ENCODE measurements at regions not wholly inside any gene's neighbourhood (a gene's known extent, or its start where the extent isn't known, plus 50 kb on each side); places are given as distances from the start of the nearest gene placed in this dataset.
"Not testable (repeated sequence)": the region's sequence is repeated elsewhere in the genome, so short reads cannot be mapped to it uniquely, and the experiment has no call there.

DNA sequence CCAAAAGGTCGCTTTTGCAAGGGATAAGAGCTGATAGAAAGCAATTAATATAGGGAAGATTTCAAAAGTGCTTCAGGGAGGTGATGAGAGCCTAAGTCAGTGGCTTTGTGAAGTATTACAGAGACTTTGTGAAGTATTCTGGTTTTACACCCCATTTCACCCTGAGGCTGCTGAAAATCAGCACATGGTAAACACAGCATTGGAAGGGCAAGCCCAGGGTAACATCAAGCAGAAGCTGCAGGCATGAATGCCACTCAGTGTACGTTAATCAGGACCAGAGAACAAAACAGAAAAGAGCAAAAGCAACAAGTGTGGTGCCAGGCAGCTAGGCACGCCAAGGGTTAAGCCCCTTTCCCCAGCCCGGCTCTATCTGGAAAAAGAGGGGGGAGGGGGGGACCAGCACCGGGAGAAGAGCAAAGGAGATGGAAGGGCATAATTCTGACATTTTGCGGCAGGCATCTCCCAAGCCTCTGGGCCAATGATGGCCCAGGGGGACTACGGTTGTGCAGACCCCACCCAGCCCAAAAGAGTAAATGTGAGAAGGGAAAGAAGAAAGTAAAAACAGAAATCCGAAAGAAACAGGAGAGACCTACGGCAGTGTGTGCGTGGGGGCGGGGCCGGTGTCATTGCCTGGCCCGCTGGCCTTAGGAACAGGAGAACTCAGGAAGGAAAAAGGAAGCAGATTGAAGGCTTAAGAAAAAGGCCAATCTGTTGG lies 58.9 kb downstream of the DHRS2 start:
- no peak for DNase-seq

DNA sequence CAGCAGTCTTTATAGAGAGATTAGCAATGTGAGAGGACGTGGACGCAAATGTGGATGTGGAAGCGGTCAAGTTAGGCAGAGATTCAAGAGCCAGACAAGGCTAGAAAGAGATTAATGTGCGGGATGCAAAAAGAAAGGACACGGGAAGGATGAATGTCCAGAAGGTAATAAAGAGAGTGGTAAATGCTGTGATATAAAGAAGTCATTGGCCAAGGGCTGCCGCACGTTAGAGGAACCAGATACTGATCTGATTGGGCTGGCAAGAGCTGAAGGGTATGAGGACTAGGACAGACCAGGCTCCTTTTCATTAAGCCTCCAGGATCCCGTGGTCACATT lies 59.5 kb downstream of the DHRS2 start:
- no peak for DNase-seq

DNA sequence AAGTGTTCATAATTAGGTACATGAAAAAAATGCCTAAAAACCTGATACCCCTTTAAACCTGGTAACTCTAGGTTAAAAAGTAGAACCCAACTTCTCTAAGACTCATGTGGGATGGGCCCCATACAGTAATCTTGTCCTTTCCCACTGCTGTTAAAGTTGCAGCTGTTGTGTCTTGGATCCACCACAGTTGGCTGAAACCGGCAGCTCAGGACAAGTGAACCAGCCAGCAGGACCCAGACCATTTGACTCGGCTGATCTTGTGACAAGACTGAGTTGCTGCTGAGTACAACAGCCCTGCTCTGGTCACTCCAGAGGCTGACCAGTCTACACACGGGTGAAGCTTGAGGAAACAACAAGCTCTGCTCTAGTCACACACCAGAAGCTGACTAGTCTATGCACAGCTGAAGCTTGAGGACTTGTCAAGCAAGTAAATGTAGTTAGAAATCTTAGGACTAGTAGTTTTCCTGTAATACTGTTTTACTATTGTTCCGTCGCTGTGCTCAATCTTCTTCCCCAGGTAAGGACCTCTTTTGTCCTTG lies 60.6 kb downstream of the DHRS2 start:
- DNase-seq, result no peak

DNA sequence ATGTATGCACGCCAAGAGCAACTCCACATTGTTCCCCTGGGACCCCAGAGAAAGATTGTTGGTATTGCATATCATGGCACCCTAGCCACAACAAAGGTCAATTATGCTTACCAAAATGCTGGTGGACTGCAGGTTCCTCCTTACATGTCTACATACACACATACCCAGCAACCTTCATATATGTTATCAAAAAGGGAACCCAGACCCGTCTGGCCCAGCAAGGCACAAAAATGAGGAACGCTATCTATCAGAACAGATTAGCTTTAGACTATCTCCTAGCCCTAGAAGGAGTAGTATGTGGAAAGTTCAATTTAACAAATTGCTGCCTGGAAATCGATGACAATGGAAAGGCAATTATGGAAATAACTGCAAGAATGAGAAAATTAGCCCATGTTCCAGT lies 61.5 kb downstream of the DHRS2 start:
- DNase-seq, result no peak

DNA sequence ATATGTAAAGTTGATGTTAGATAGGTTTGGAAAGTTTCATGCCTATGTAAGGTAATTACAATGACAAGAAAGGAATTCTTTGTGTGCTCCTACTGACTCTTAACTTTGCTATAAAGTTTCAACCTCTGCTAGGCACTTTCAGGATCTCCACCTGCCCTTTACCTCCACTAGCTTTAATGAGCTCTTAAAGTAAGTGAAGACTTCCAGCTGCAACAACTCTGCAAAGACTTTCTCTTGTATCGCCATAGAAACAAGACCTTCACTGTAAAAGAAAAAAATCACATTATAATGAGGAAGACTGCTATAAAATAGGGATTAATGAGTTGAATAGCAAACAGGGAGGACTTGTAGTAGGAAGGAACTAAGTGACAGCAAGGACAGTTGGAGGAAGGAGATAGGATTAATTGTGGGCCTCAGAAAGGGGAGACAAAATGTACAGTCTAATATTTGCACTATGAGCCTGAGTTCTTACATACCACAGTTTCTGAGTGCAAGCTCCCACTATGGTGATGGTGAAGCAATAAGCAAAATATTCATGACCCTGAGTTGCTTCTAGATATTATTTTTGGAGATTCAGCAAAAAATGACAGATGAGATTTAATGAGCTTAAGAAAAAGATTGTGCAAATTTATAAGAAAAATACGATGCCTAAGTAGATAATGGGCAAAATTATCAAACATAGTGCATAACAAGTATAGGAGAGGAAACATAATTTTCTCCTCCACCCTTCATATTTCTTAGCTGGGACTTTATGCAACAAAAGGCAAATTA lies 66.7 kb downstream of the DHRS2 start:
- DNase-seq, result no peak

DNA sequence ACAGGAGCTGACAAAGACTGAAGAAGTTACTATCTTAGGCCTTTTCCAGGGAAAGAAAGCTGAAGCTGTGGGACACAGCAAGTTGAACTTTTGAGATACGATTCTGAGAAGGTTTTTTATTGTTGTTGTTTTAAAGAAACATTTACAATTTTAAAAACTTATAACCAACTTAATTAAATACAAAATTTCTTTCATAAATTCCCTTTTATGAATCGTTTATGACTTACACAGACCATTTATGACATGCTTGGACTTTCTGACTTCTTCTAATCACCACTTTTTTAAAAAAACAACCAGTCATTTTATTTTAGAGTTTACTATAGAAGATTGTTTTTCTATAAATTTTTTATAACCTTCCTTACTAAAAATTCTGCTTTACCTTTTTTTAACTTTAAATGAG lies 68.7 kb downstream of the DHRS2 start:
- DNase-seq, result peak; percentile 7

DNA sequence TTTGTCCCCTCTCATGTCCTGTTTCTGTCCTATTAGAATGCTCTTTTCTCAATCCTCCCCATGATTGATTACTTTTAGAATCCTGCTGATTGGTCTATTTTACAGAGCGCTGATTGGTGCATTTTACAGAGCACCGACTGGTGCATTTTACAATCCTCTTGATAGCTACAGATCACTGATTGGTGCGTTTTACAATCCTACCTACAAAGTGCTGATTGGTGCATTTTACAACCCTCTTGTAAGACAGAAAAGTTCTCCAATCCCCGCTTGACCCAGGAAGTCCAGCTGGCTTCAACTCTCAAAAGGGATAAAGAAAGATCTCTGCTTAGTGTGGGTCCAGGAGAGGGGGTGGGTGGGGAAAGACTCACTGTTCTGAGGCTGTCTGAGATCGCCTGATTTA lies 71.3 kb downstream of the DHRS2 start:
- DNase-seq, result no peak

DNA sequence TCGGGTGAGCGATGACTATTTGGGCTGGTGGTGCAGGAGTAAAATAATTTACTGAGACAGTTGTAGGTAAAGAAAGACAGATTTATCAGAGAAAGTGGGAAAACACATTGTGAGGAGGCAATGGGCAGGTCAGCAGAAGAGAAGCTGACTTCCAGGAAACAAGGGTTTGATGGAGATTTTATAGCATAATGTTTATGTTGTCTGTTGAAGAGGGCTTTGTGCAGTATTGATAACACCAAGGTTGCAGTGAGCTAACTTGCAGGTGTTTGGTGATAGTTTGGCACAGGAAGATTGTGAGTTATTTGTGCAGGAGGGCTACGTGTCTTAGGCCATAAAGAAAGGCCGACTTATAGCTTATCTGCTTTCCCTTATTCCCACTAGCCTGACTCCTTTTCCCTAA lies 72.2 kb downstream of the DHRS2 start:
- DNase-seq, result no peak

DNA sequence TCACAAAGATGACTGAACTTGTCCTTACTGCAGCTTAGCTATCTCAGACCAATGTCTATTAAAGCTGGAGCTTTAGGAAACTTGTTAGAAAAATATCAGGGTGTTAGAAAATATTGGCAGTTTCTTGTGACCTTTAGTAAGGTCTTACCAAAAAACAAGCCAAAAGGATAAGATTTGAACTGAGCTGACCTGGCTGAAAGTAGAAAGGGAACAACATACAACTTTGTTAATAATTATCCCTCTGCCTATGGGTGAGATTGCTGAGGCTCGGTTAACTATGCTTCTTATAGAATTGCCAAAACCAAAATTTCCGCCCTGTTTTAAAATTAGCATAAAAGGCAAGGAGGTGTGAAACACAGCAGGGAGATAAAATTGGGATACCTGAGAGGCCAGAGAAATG lies 73.8 kb downstream of the DHRS2 start:
- no peak for DNase-seq

DNA sequence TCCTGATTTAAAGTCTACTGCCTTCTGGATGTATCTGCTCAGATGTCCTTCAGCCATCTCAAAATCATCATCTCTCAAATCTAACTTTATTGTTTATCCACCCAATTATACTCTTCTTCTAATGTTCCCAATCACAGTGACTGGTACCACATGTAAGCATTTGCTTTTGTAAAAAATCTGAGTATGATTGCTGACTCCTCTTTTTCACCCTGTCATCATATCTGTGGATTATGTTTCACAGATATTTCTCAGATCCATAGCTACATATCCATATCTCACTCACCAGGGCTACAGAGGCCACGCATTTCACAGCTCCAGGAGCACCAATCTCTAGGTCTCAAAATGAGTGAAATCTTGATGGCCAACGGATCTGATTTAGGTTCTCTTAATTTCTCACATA lies 76.1 kb downstream of the DHRS2 start:
- DNase-seq, result no peak

DNA sequence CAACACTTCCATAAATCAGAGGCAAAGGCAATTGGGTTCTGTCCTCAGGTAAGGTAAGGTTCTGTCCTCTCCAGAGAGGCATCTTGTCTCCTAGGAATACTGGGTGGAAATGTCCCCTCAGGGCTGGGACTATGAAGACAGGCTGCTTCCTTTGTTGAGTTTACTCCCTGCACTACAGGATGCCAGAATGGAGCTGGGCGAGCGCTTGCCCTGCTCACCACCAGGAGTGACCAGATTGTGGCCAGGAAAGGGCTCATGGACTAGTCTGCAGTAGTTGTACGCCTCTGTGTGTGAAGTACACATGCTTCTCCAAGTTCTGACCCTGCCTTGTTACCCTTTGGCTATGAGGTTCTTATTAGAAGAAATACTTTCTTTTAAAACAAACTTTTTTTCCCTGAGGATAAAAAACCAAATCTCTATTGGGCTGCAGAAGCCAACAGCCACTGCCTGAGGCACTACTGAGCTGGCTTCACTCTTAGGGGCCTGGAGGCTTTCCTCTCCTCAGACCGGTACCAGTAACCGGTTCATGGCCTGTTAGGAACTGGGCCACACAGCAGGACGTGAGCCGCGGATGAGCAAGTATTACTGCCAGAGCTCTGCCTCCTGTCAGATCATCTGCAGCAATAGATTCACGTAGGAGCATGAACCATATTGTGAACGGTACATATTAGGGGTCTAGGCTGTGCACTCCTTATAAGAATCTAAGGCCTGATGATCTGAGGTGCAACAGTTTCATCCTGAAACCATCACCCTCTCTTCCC lies 83.2 kb downstream of the DHRS2 start:
- DNase-seq, result no peak

DNA sequence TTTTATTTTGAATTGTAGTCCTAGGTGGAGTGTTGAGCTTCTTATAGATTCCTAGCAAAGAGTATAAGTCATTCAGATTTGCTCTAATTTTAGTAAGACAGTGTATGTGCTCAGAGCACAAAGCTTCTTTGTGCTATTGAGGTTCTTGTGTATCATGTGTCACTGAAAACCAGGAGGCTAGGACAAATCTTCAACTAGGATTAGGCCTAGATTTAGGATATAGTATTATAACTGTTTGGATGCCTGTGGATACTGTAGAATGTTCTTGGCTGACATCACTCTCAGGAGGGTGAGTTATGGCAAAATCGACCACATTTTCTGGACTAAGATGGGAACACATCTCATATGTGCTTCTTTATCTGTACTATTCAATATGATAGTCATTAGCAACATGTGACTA lies 86.5 kb downstream of the DHRS2 start:
- no peak for DNase-seq

DNA sequence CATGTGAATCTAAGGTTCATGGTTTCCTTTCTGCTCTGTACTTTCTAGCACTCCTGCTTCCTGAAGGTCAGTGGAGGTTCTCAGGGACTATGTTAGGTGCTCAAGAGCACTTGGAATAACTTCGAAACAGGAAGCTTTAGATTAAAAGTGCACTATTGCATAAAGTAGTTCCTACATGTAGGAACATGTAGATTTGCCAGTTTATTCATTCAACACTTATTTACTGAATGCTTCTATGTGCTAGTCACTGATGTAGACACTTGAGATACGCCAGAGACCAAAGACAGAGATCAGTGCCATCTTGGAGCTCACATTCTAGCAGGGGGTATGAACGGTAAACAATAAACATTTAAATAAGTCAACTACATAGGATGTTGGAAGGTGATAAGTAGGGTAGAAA lies 87.7 kb downstream of the DHRS2 start:
- DNase-seq, result no peak

DNA sequence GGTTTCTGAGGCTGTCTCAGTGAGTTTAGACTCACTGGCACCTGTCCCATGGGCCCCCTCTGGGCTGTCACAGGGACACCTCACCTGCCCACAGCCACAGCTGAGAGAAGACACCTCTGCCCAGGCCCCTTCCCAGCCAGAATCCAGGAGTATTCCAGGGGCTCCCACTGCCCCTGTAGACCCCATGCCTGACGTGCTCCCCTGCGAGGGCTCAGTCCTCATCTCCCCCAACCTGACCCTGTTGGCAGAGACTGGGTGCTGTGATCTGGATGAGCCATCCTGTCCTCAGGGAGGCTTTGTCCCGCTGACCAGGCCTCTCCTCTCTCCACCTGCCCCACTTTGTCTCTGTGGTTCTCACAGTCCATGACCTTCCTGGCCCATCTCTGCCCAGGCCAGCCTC lies 89.4 kb downstream of the DHRS2 start:
- DNase-seq, result no peak

DNA sequence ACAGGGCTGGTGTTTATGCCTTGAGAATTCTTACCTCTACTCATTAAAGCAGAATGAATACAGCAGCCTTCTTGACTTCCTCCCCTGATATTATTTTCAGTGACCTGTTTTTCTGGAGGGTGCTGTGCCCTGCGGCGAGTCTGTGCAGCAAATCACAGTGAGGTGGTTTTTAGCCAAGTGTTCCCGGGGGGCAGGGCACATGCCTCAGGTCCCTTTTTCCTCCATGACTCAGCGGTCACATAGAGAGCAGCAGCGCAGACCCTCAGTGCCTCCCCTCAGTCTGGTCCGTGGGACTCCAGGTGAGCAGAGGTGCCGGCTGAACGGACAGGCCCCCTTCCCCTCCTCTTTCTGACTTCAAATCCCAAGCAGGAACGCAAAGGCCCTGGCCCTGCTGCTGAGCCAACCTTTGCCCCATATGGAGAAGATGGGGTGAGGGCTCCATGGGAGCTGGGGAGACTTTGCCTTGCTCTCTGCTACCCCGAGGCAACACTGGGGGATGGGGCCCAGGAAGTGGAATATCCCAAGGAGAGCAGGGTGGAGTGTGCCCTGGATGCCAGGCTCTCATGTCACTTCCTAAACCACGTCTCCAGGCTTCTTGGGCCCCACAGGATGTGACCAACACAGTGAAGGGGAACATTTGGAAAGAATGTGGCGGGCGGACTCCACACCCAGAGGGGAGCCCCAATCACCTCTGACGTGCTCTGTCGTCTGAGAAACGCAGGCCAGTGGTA lies 90.0 kb downstream of the DHRS2 start:
- DNase-seq, result no peak

DNA sequence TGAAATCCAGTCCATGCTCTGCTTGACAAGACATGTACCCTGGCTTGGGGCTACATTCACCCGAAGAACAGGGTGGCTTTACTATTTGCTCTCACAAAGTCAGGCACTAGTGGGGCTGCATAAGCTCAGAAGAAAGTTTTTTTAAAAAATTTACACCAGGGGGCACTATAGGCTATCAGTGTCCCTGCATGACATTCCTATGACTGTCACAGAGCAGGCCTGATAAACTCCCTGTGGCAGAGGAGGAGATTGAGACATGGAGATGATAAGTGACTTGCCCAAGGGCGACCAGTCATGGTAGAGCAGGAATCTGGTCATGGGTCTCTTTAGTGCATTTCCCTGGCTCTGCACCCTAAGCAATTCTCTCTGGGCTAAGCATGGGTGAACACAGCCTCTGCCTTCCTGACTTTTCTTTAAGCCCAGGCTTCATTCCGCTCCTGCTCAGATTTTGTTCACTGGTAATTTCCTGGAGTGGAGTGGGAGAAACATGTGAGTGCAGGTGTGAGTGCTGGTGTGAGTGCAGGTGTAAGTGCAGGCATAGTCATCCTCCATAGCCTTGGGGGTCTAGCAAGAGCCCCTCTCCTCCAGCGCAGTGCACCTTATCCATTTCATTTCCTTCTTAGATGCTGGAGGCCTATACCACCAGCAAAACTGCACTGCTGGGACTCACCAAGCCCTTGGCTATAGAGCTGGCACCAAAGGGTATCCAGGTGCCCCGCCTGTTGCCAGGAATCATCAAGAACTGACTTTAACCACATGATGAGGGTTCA lies 91.6 kb downstream of the DHRS2 start:
- peak; percentile 10 for DNase-seq

DNA sequence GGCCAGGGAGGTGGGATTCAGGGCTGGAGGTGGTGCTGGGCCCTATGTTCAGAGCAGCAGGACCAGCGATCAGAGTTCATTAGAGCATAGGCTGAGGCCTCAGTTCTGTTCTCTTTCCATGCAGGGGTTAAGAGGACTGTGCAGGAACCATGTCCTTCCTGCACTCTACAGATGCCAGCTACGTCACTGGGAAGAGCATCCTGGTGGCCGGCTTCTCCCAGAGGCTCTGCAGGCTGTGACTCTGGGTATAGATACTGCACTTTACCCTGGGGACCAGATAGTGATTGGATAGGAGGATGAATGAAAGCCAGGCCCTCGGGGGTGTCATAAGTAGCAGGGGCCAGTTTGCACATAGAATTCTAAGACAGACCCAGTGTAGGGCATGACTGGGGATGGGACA lies 92.6 kb downstream of the DHRS2 start:
- no peak for DNase-seq

DNA sequence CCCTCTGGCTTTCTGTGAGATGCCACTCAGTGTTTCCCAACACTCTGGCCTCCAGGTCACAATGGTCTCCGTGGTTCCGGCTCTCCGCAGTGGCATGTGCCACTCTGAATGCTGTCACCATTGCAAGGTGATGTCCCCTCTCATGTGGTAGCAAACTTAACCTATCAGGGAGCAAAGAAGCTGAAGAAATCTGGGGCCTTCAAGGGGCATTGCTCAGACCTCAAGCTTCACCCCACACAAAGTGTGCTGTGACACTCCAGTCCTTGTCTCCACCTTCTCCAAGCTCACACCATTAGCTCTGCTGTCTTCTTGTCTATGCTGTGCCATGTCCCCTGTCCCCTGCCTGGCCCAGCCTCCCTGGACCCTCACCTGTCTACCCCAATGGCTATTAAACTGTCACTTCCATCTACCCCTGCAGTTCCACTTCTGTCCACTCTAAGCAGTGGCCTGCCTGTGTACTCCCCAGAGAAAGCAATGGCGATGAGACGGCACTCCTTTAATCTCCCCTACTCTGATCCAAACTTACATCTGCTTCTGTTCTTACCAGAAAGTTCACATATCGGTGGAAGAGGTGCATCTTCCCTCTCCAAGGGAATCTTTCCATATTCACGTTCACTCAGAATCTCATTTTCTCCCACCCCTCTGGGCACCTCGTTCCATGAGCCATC lies 93.7 kb downstream of the DHRS2 start:
- no peak for DNase-seq

DNA sequence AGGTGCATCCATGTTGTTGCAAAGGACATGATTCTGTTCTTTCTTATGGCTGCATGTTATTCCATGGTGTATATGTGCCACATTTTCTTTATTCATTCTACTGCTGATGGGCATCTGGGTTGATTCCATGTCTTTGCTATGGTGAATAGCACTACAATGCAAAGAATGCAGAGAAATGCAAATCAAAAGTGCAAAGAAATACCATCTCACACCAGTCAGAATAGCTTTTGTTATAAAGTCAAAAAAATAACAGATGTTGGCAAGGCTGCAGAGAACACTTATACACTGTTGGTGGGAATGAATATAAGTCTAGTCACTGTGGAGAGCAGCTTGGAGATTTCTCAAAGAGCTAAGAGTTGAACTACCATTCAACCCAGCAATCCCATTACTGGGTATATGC lies 99.2 kb downstream of the DHRS2 start:
- no peak for DNase-seq

DNA sequence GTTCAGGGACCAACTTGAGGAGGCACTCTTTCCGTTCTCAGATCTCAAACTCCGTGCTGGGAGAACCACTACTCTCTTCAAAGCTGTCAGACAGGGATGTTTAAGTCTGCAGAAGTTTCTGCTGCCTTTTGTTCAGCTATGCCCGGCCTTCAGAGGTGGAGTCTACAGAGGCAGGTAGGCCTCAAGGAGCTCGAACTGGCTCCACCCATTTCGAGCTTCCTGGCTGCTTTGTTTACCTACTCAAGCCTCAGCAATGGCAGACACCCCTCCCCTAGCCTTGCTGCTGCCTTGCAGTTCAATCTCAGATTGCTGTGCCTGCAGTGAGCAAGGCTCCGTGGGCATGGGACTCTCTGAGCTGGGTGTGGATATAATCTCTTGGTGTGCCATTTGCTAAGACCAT lies 108.2 kb downstream of the DHRS2 start:
- DNase-seq, result not testable (repeated sequence)

DNA sequence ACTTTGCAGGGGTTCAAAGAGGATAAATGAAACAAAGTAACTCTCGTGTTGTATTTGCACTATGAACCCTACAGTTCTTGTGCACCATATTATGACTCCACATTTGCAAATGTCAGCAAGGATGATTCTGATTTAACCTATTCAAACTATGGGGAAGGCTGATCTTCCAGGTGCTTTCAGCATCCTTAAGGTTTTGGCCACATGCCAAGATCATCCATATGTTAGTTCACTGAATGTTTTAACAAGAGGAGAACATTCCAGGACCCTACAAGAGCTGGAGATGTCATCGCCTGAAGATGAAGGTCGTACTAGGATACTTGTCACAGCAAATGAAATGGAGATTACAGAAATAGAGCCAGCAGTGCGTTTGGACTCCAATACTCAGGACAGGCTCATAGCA lies 114.2 kb downstream of the DHRS2 start:
- no peak for DNase-seq

DNA sequence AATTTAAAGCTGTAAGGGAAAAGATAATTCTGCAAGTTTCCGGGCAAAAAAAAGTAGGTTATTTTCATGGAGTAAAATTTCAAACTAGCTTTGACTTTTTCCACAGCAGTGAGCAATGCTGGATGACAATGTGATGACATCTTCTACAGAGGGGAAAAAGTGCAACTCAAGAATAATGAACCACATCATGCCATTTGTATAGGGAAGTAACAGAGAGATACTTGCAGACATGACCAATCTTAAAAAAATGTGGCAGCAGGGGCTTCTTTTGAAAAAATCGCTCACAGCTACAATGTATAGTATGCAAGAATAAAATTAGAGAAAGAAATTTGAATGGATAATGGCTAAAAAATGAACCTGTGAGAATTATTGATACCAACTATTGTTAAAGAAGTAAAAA lies 115.5 kb downstream of the DHRS2 start:
- no peak for DNase-seq
